KMS-11 (cell line): ENCODE measurements at regions not wholly inside any gene's neighbourhood (a gene's known extent, or its start where the extent isn't known, plus 50 kb on each side); places are given as distances from the start of the nearest gene placed in this dataset.

ENCODE experiments used
- H2AFZ ChIP-seq: fragments of 200-600 bp; sonication (generic); 2 replicates; pipeline ENCODE4 v1.6.1; 2016; ENCODE audit warnings: antibody characterized with exemption, mixed run types, low read depth
- H3K27ac ChIP-seq: fragments of 200-600 bp; sonication (generic); 2 replicates; pipeline ENCODE4 v1.6.1; 2016; ENCODE audit warnings: mild to moderate bottlenecking, mixed run types
- H3K27me3 ChIP-seq: fragments of 200-600 bp; sonication (generic); 2 replicates; pipeline ENCODE4 v1.6.1; 2017; ENCODE audit warnings: mild to moderate bottlenecking, low read depth, mixed run types, moderate library complexity; ENCODE audit not compliant: insufficient read depth
- H3K36me3 ChIP-seq: fragments of 200-600 bp; sonication (generic); 2 replicates; pipeline ENCODE4 v1.6.1; 2017; ENCODE audit warnings: mild to moderate bottlenecking, mixed run types; ENCODE audit not compliant: insufficient read depth
- H3K4me1 ChIP-seq: fragments of 200-600 bp; sonication (generic); 2 replicates; pipeline ENCODE4 v1.6.1; 2016; ENCODE audit warnings: mild to moderate bottlenecking, low read depth, mixed run types; ENCODE audit not compliant: poor library complexity, severe bottlenecking
- H3K4me2 ChIP-seq: fragments of 200-600 bp; sonication (generic); 2 replicates; pipeline ENCODE4 v1.7.0; 2016; ENCODE audit warnings: mild to moderate bottlenecking, mixed run types
- H3K4me3 ChIP-seq: fragments of 200-600 bp; sonication (generic); IDR thresholded peaks from 2 replicates; pipeline ENCODE4 v1.6.1; 2017; ENCODE audit warnings: low read depth, low read length, mixed read lengths; ENCODE audit not compliant: insufficient read depth
- H3K79me2 ChIP-seq: fragments of 200-600 bp; sonication (generic); 2 replicates; pipeline ENCODE4 v1.6.1; 2016; ENCODE audit warnings: low read depth, mixed run types; ENCODE audit not compliant: insufficient read depth
- H3K9ac ChIP-seq: fragments of 200-600 bp; sonication (generic); 2 replicates; pipeline ENCODE4 v1.6.1; 2016; ENCODE audit warnings: mild to moderate bottlenecking, mixed run types
- H4K20me1 ChIP-seq: fragments of 200-600 bp; sonication (generic); 2 replicates; pipeline ENCODE4 v1.6.1; 2016; ENCODE audit warnings: mild to moderate bottlenecking, mixed run types; ENCODE audit not compliant: insufficient read depth
- TF ChIP-seq, protein P1 (sequence below): fragments of 200-600 bp; sonication (generic); conservative IDR thresholded peaks from 2 replicates; pipeline ENCODE4 v1.6.1; 2017; ENCODE audit warnings: low read depth, mild to moderate bottlenecking, antibody characterized with exemption, low read length, moderate library complexity, mixed read lengths

DNA sequence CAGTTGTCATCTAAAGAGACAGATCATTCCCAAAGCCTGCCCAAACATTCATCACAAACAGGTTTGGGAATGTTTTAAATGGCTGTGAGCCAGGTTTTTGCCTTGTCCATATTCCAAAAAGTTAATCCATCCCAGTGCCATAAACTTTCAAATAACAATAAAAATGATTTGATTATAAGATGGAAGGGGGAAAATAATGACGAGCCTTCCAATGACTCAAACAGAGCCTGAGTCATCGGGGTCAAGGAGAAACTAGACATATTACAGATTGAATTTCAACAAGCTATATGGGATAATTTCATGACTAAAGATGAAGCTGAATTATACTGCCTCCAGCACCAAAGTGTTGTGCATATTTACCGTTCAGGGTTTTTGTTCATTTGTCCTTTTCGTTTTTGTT lies 195.8 kb upstream of the PKN2 start:
- Histone ChIP-seq H3K4me3 (no peak overlapping the region), H3K79me2 (no peaks in the 10 kb centered on the region), H3K4me2 (no peak overlapping the region), H3K27me3 (no peaks in the 10 kb centered on the region), H3K36me3 (no peaks in the 10 kb centered on the region), H3K4me1 (no peaks in the 10 kb centered on the region), H3K27ac (no peak overlapping the region), H4K20me1 (no peaks in the 10 kb centered on the region), H2AFZ (no peak overlapping the region), H3K9ac (no peak overlapping the region)
- TF ChIP-seq, protein P1, sequence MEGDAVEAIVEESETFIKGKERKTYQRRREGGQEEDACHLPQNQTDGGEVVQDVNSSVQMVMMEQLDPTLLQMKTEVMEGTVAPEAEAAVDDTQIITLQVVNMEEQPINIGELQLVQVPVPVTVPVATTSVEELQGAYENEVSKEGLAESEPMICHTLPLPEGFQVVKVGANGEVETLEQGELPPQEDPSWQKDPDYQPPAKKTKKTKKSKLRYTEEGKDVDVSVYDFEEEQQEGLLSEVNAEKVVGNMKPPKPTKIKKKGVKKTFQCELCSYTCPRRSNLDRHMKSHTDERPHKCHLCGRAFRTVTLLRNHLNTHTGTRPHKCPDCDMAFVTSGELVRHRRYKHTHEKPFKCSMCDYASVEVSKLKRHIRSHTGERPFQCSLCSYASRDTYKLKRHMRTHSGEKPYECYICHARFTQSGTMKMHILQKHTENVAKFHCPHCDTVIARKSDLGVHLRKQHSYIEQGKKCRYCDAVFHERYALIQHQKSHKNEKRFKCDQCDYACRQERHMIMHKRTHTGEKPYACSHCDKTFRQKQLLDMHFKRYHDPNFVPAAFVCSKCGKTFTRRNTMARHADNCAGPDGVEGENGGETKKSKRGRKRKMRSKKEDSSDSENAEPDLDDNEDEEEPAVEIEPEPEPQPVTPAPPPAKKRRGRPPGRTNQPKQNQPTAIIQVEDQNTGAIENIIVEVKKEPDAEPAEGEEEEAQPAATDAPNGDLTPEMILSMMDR: no peak

DNA sequence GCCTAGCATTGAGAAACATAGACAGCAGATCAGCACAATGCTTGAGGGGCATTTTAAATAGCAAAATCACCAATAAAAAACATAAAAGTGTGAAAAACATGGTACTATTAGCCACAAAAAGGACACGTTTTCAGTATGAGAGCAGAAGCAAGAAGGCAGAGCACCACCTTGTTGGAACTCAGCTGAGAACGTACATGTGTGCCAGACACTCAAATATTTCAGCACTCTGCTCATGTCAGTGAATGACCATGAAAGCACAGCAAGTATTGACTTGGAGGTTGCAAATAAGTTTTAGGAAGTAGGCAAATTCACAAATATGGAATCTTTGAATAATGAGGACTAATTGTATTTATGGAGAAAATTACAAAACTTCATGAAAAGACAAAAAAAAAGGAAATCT lies 193.4 kb upstream of the PKN2 start:
- Histone ChIP-seq H3K27ac (no peak overlapping the region), H3K36me3 (no peaks in the 10 kb centered on the region), H2AFZ (no peak overlapping the region), H3K27me3 (no peaks in the 10 kb centered on the region), H3K9ac (no peak overlapping the region), H3K4me3 (no peak overlapping the region), H4K20me1 (no peaks in the 10 kb centered on the region), H3K4me2 (no peak overlapping the region), H3K4me1 (no peaks in the 10 kb centered on the region), H3K79me2 (no peaks in the 10 kb centered on the region)
- TF ChIP-seq, protein P1: no peak

DNA sequence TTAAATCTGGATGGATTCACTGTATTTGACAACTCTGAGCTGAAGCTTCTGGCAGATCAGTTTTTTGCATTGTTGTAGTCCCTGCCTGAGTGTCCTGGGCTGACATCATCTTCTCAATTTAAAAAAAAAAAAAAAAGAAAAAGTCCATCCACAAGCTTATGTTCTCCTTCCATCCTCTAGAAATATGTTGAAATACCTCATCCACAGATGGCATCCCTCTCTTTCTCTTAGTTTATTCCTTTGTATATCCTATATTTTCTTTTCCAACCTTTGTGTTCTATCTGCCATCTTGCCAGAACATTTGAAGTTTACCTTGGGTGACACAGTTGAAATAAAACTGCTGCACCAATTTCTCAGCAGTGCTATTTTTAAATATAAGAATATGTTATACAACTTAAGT lies 184.4 kb upstream of the PKN2 start:
- H3K27me3 ChIP-seq: no peaks in the 10 kb centered on the region
- TF ChIP-seq, protein P1: no peak
- no peak overlapping the region for H3K27ac ChIP-seq

DNA sequence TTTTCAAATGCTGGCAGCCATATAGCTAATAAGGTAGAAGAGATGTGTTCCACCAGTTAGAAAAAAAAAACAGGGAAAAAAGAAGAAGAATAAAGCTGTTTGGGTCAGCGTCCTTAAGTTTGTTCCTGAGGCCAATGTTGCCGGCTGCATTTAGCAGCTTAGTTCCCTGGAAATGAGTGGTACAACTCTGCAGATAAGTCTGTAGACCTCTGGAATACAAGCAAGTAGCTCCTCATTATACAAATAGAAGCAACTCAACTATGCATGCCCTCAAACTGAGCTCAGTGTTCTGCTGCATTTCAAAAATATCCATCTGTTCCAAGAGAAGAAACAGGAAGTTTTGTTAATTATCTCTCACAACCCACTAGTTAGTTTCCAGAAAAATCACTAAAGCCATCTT lies 181.2 kb upstream of the PKN2 start:
- no peaks in the 10 kb centered on the region for H4K20me1 ChIP-seq
- H3K9ac ChIP-seq: no peak overlapping the region
- H3K36me3 ChIP-seq: no peaks in the 10 kb centered on the region
- H3K27me3 ChIP-seq: no peaks in the 10 kb centered on the region
- no peaks in the 10 kb centered on the region for H3K4me1 ChIP-seq
- TF ChIP-seq, protein P1: no peak
- no peak overlapping the region for H3K4me3 ChIP-seq
- H2AFZ ChIP-seq: no peak overlapping the region
- H3K79me2 ChIP-seq: no peaks in the 10 kb centered on the region
- H3K27ac ChIP-seq: no peak overlapping the region
- H3K4me2 ChIP-seq: no peak overlapping the region

More for the DNA sequence above, 184.4 kb upstream of the PKN2 start:
- H3K4me1 ChIP-seq: no peaks in the 10 kb centered on the region
- H3K4me2 ChIP-seq: no peak overlapping the region
- H3K9ac ChIP-seq: no peak overlapping the region
- H3K36me3 ChIP-seq: no peaks in the 10 kb centered on the region
- H4K20me1 ChIP-seq: no peaks in the 10 kb centered on the region
- H2AFZ ChIP-seq: no peak overlapping the region
- H3K79me2 ChIP-seq: no peaks in the 10 kb centered on the region
- H3K4me3 ChIP-seq: no peak overlapping the region
